Osteocyte (in vitro differentiated cells): ENCODE measurements at regions not wholly inside any gene's neighbourhood (a gene's known extent, or its start where the extent isn't known, plus 50 kb on each side); places are given as distances from the start of the nearest gene placed in this dataset.
"Not testable (repeated sequence)": the region's sequence is repeated elsewhere in the genome, so short reads cannot be mapped to it uniquely, and the experiment has no call there.

ENCODE experiments used
- DNase-seq: peaks from one replicate; pipeline ENCODE4 v3.0.0; 2021; ENCODE audit warnings: mixed read lengths; ENCODE audit not compliant: unreplicated experiment; ENCODE audit errors: extremely low spot score
- H3K27ac Mint-ChIP-seq: one replicate; pipeline ENCODE4 v1.8.0; 2021; ENCODE audit warnings: mild to moderate bottlenecking, mixed read lengths; ENCODE audit not compliant: unreplicated experiment
- H3K27me3 Mint-ChIP-seq: one replicate; pipeline ENCODE4 v1.8.0; 2021; ENCODE audit warnings: mixed read lengths; ENCODE audit not compliant: unreplicated experiment
- H3K36me3 Mint-ChIP-seq: one replicate; pipeline ENCODE4 v1.8.0; 2021; ENCODE audit warnings: mixed read lengths; ENCODE audit not compliant: unreplicated experiment
- H3K4me1 Mint-ChIP-seq: one replicate; pipeline ENCODE4 v1.8.0; 2021; ENCODE audit warnings: mixed read lengths; ENCODE audit not compliant: unreplicated experiment
- H3K4me3 Mint-ChIP-seq: one replicate; pipeline ENCODE4 v1.8.0; 2021; ENCODE audit warnings: mild to moderate bottlenecking, moderate library complexity, mixed read lengths; ENCODE audit not compliant: unreplicated experiment
- H3K9me3 Mint-ChIP-seq: one replicate; pipeline ENCODE4 v1.8.0; 2021; ENCODE audit warnings: mixed read lengths; ENCODE audit not compliant: unreplicated experiment
- CTCF ChIP-seq: fragments of 200-600 bp; sonication (generic); IDR thresholded peaks from 2 replicates; pipeline ENCODE4 v1.5.0; 2021; ENCODE audit warnings: antibody characterized with exemption, mild to moderate bottlenecking, moderate library complexity

DNA sequence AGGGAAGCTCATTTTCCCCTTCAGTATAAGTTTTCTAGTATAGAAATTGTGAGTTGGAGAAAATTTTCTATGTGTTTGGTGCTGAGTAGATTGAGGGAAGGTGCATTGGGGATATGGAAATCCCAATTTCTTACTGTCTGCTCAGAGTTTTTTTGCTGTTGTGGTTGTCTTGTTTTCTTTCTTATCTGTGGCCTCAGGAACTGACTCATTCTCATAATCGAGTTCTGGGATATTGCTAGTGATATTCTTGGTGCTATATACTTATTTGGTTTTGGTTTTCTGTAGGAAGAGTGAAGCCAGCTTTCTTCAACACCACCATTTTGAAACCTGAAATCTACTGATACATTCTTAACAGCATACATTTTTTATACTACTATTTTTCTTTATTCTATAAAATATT lies 869.2 kb downstream of the DIPK2A start:
- Mint-ChIP-seq H3K9me3 (peaks cover 14% of the 10 kb centered on the region), H3K4me3 (no peak overlapping the region), H3K4me1 (no peaks in the 10 kb centered on the region), H3K27ac (no peak overlapping the region), H3K27me3 (no peaks in the 10 kb centered on the region), H3K36me3 (peaks cover 2% of the 10 kb centered on the region)
- no peak for DNase-seq
- TF ChIP-seq CTCF: no peak

DNA sequence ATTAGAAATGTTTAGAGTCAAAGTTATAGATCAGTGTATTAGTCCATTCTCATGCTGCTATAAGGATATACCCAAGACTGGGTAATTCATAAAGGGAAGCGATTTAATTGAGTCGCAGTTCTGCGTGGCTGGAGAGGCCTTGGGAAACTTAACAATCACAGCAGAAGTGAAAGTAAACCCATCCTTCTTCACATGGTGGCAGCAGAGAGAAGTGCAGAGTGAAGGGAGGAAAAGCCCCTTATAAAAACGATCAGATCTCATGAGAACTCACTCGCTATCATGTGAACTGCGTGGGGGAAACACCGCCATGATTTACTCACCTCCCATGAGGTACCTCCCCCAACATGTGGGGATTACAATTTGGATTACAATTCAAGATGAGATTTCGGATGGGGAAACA lies 871.5 kb downstream of the DIPK2A start:
- H3K27ac Mint-ChIP-seq: no peak overlapping the region
- DNase-seq: no peak

DNA sequence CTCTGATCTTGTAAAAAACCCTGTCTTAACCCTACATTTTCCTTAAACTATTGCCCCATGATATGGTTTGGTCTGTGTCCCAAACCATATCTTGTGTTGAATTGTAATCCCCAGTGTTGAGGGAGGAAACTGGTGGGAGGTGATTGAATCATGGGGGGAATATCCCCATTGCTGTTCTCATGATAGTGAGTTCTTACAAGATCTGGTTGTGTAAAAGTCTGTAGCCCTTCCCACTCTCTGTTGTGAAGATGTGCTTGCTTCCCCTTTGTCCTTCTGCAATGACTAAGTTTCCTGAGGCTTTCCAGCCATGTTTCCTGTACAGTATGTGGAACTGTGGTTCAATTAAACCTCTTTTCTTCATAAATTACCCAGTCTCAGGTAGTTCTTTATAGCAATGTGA lies 881.4 kb downstream of the DIPK2A start:
- Mint-ChIP-seq H3K4me1 (no peaks in the 10 kb centered on the region), H3K27ac (no peak overlapping the region), H3K27me3 (no peaks in the 10 kb centered on the region), H3K9me3 (no peaks in the 10 kb centered on the region), H3K36me3 (no peaks in the 10 kb centered on the region), H3K4me3 (no peak overlapping the region)
- no peak for TF ChIP-seq CTCF
- DNase-seq: no peak

More for the DNA sequence above, 871.5 kb downstream of the DIPK2A start:
- TF ChIP-seq CTCF: peak; percentile 42
- H3K36me3 Mint-ChIP-seq: peaks cover 2% of the 10 kb centered on the region
- peaks cover 9% of the 10 kb centered on the region for H3K9me3 Mint-ChIP-seq
- no peak overlapping the region for H3K4me3 Mint-ChIP-seq
- no peaks in the 10 kb centered on the region for H3K27me3 Mint-ChIP-seq
- no peaks in the 10 kb centered on the region for H3K4me1 Mint-ChIP-seq

DNA sequence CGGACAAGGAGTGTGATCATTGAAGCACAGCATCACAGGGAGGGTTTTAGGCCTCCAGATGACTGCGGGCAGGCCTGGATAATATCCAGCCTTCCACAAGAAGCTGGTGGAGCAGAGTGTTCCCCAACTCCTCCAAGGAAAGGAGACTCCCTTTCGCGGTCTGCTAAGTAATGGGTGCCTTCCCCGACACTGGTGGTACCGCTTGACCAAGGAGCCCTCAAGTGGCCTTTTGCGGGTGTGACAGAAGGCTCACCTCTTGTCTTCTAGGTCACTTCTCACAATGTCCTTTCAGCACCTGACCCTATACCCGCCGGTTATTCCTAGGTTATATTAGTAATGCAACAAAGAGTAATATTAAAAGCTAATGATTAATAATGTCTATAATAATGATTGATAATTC lies 882.4 kb downstream of the DIPK2A start:
- H3K4me3 Mint-ChIP-seq, DNase-seq: not testable (repeated sequence)

GRCh38 chr3:144859161-144859560 lies 887.5 kb downstream of the DIPK2A start:
- Mint-ChIP-seq H3K36me3 (no peaks in the 10 kb centered on the region), H3K27ac (no peak overlapping the region), H3K4me1 (peaks cover 4% of the 10 kb centered on the region), H3K27me3 (no peaks in the 10 kb centered on the region), H3K4me3 (no peak overlapping the region), H3K9me3 (no peaks in the 10 kb centered on the region)
- DNase-seq: no peak
- TF ChIP-seq CTCF: no peak

More for the DNA sequence above, 882.4 kb downstream of the DIPK2A start:
- not testable (repeated sequence) for H3K27ac Mint-ChIP-seq, H3K36me3 Mint-ChIP-seq, H3K4me1 Mint-ChIP-seq, H3K27me3 Mint-ChIP-seq, H3K9me3 Mint-ChIP-seq

DNA sequence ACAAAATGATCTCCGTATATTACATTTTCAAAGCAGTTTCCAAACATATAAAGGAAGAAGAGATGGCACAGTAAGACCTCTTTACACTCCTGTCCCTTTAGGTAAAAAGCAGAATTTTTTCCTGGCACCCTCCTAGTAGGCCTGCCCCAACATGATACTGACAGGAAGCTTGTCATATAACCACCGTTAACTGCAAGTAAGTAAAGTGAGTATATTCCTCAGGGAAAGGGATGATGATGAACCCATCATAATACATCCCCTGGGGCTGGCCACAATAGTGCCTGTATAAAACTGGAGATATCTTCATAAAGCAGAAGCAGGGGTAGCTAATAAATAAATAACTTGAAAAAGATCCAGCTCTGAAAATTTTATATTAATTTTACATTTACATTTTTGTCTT lies 893.0 kb downstream of the DIPK2A start:
- H3K4me3 Mint-ChIP-seq: no peak overlapping the region
- no peak overlapping the region for H3K27ac Mint-ChIP-seq
- no peak for DNase-seq
- H3K36me3 Mint-ChIP-seq: no peaks in the 10 kb centered on the region
- peaks cover 12% of the 10 kb centered on the region for H3K4me1 Mint-ChIP-seq
- no peak for TF ChIP-seq CTCF
- H3K9me3 Mint-ChIP-seq: no peaks in the 10 kb centered on the region
- no peaks in the 10 kb centered on the region for H3K27me3 Mint-ChIP-seq
